ENCODE measurements at regions not wholly inside any gene's neighbourhood (a gene's known extent, or its start where the extent isn't known, plus 50 kb on each side); places are given as distances from the start of the nearest gene placed in this dataset.

- intact Hi-C loops (cut with DNase I; ENCODE audit: low total_unique reads): no loop called here
- WGBS, 2 donors: 88 to 89% methylated on average over 3 of the region's 3 CpGs
These were observed 193.8 kb upstream of the PHYHIPL start for GRCh38 chr10:58982470-58983239.

DNA sequence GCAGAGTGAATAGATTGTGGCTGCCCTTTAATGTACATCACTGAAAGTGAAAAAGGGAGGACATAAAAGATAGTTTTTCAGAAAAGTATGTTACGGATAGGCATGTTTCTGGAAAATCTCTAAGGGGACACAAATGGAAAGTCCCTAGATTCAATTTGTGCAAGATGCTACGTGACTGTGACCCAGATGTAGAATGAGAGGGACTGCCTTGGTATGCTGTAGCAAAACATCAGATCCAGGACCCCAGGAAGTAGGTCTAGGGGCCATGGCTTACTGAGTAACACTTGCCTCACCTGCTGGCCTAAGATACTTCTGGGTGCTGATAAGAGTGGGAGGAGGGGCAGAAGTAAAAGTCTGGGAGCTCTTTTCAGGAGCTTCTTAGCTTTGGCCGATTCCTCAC lies 191.2 kb upstream of the PHYHIPL start:
- WGBS, 2 donors: 73 to 85% methylated on average over 3 of the region's 3 CpGs
- DNase-seq (ENCODE audit: low spot score in 2 of 2): no peak
- no peak overlapping the region for H3K4me3 ChIP-seq (ENCODE audit: low read depth, poor library complexity, severe bottlenecking)
- TF ChIP-seq CTCF (IDR thresholded peaks at IDR 0.05) (no peak), POLR2A (IDR thresholded peaks at IDR 0.05) (no peak)
- intact Hi-C loops (cut with DNase I; ENCODE audit: low total_unique reads): no loop called here

More at GRCh38 chr10:58982470-58983239, 193.8 kb upstream of the PHYHIPL start:
- DNase-seq (ENCODE audit: low spot score in 2 of 2): no peak
- H3K4me3 ChIP-seq (ENCODE audit: low read depth, poor library complexity, severe bottlenecking): no peak overlapping the region
- TF ChIP-seq CTCF (IDR thresholded peaks at IDR 0.05) (no peak), POLR2A (IDR thresholded peaks at IDR 0.05) (no peak)

DNA sequence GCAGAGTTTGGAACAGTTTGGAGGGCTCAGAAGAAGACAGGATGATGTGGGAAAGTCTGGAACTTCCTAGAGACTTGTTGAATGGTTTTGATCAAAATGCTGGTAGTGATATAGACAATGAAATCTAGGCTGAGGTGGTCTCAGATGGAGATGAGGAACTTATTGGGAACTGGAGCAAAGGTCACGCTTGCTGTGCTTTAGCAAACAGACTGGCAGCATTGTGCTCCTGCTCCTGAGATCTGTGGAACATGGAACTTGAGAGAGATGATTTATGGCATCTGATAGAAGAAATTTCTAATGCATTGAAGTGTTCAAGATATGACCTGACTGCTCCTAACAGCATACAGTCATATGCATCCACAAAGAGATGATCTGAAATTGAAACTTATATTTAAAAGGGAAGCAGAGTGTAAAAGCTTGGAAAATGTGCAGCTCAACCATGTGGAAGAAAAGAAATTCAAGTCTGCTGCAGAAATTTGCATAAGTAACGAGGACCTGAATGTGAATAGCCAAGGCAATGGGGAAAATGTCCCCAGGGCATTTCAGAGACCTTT lies 186.9 kb upstream of the PHYHIPL start:
- TF ChIP-seq POLR2A (IDR thresholded peaks at IDR 0.05): no peak
- no peak for TF ChIP-seq CTCF (IDR thresholded peaks at IDR 0.05)
- no peak overlapping the region for H3K4me3 ChIP-seq (ENCODE audit: low read depth, poor library complexity, severe bottlenecking)
- intact Hi-C loops (cut with DNase I; ENCODE audit: low total_unique reads): no loop called here
- DNase-seq (ENCODE audit: low spot score in 2 of 2): no peak
- whole genome bisulfite sequencing, 2 donors: 85 to 86% methylated on average over 2 of the region's 2 CpGs

GRCh38 chr10:58990693-58991092 lies 185.8 kb upstream of the PHYHIPL start:
- DNase-seq (ENCODE audit: low spot score in 2 of 2): no peak
- H3K4me3 ChIP-seq (ENCODE audit: low read depth, poor library complexity, severe bottlenecking): no peak overlapping the region
- 100% methylated on average over 2 of the region's 2 CpGs for WGBS, 2 donors
- TF ChIP-seq CTCF (IDR thresholded peaks at IDR 0.05) (no peak), POLR2A (IDR thresholded peaks at IDR 0.05) (no peak)
- intact Hi-C loops (cut with DNase I; ENCODE audit: low total_unique reads): no loop called here

GRCh38 chr10:58991856-58992255 lies 184.6 kb upstream of the PHYHIPL start:
- intact Hi-C loops (cut with DNase I; ENCODE audit: low total_unique reads): no loop called here
- TF ChIP-seq CTCF (IDR thresholded peaks at IDR 0.05) (no peak), POLR2A (IDR thresholded peaks at IDR 0.05) (no peak)
- no peak for DNase-seq (ENCODE audit: low spot score in 2 of 2)
- H3K4me3 ChIP-seq (ENCODE audit: low read depth, poor library complexity, severe bottlenecking): no peak overlapping the region
